Breast epithelium (tissue), 4 donors: ENCODE measurements at regions not wholly inside any gene's neighbourhood (a gene's known extent, or its start where the extent isn't known, plus 50 kb on each side); places are given as distances from the start of the nearest gene placed in this dataset.
"Not testable (repeated sequence)": the region's sequence is repeated elsewhere in the genome, so short reads cannot be mapped to it uniquely, and the experiment has no call there.

Experiments
- DNase-seq, 2 donors: peaks; one replicate each; pipeline ENCODE4 v3.0.0-alpha.2; 2019; ENCODE audit warnings: low spot score in 2 of 2
- H3K27ac ChIP-seq, 2 donors: fragments of 200-600 bp; sonication (generic) in 1 of 2; one replicate each; pipeline ENCODE4 v1.5.1; 2016 to 2019; ENCODE audit warnings: mild to moderate bottlenecking in 1 of 2
- H3K27me3 ChIP-seq, 2 donors: fragments of 200-600 bp; sonication (generic) in 1 of 2; one replicate each; pipeline versions ENCODE4 v1.5.1 to v1.6.0; 2017 to 2019; ENCODE audit warnings: control low read depth in 1 of 2, mild to moderate bottlenecking in 1 of 2
- H3K36me3 ChIP-seq: fragments of 200-600 bp; one replicate; pipeline ENCODE4 v1.5.1; 2019
- H3K4me1 ChIP-seq, 2 donors: fragments of 200-600 bp; sonication (generic); one replicate each; pipeline ENCODE4 v1.5.1; 2016 to 2019; ENCODE audit warnings: control low read depth in 1 of 2
- H3K4me3 ChIP-seq, 3 donors: fragments of 200-600 bp; sonication (generic); 1 replicate in 2 of 3; 2 replicates in 1 of 3; pipeline ENCODE4 v1.5.1; 2016 to 2019; ENCODE audit warnings: mild to moderate bottlenecking in 3 of 3, moderate library complexity in 2 of 3
- H3K9me3 ChIP-seq, 2 donors: fragments of 200-600 bp; sonication (generic) in 1 of 2; one replicate each; pipeline ENCODE4 v1.5.1; 2016 to 2019; ENCODE audit warnings: control low read depth in 1 of 2
- POLR2A ChIP-seq: fragments of 450-650 bp; IDR thresholded peaks from one replicate; pipeline ENCODE4 v1.6.1; 2016; ENCODE audit warnings: antibody characterized with exemption, mild to moderate bottlenecking, moderate library complexity
- POLR2AphosphoS5 ChIP-seq, 3 donors: sonication (generic); formaldehyde crosslinking; IDR thresholded peaks; one replicate each; pipeline ENCODE4 v1.6.1; 2017; ENCODE audit warnings: antibody characterized with exemption in 3 of 3
- intact Hi-C: fragments of 100-400 bp; cut with DNase I; formaldehyde crosslinking; loops from one replicate; pipeline ENCODE4 v1.15.1; 2023; ENCODE audit warnings: low total_unique reads
- TF ChIP-seq, protein P1 (sequence below), 3 donors: fragments of 450-650 bp; IDR thresholded peaks; one replicate each; pipeline ENCODE4 v1.5.1; 2016 to 2017; ENCODE audit warnings: antibody characterized with exemption in 3 of 3, mild to moderate bottlenecking in 3 of 3, moderate library complexity in 3 of 3

DNA sequence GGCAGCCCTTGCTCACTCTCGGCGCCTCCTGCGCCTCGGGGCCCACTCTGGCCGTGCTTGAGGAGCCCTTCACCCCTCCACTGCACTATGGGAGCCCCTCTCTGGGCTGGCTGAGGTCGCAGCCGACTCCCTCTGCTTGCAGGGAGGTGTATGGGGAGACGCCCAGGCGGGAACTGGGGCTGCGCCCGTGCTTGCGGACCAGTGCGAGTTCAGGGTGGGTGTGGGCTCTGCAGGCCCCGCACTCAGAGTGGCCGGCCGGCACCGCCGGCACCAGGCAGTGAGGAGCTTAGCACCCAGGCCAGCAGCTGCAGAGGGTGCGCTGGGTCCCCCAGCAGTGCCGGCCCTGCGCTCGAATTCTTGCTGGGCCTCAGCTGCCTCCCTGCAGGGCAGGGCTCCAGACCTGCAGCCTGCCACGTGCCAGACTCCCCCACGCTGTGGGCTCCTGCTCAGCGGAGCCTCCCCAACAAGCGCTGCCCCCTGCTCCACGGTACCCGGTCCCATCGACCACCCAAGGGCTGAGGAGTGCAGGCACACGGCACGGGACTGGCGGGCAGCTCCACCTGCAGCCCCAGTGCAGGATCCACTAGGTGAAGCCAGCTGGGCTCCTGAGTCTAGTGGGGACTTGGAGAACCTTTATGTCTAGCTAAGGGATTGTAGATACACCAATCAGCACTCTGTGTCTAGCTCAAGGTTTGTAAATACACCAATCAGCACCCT lies 54.0 kb upstream of the WWC2 start:
- H3K9me3 ChIP-seq, H3K36me3 ChIP-seq, H3K4me3 ChIP-seq, intact Hi-C loops, H3K27ac ChIP-seq, DNase-seq, H3K4me1 ChIP-seq, H3K27me3 ChIP-seq: not testable (repeated sequence)

DNA sequence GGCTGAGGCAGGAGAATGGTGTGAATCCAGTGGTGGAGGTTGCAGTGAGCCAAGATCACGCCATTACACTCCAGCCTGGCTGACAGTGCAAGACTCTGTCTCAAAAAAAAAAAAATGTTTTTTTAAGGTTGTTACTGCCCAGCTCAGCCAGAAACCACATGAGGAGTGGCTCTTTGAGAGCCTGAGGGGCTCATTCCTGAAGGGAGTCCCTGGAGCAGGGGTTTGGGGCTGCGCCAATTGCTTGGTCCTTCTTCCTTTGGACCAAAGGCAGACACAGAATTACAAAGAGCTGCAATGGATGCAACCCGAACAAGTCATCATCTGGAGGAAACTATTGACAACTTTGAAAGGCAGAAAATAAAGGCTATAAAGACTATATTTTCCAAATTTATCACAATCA lies 60.6 kb upstream of the WWC2 start:
- Histone ChIP-seq H3K4me3 (no peak overlapping the region), H3K36me3 (no peaks in the 10 kb centered on the region), H3K9me3 (no peaks in the 10 kb centered on the region), H3K27me3 (no peaks in the 10 kb centered on the region), H3K4me1 (no peaks in the 10 kb centered on the region), H3K27ac (no peak overlapping the region)
- no peak for DNase-seq
- intact Hi-C loops: no loop called here
- TF ChIP-seq POLR2AphosphoS5 (IDR thresholded peaks at IDR 0.05): no peak
- no peak for TF ChIP-seq POLR2A
- TF ChIP-seq, protein P1, sequence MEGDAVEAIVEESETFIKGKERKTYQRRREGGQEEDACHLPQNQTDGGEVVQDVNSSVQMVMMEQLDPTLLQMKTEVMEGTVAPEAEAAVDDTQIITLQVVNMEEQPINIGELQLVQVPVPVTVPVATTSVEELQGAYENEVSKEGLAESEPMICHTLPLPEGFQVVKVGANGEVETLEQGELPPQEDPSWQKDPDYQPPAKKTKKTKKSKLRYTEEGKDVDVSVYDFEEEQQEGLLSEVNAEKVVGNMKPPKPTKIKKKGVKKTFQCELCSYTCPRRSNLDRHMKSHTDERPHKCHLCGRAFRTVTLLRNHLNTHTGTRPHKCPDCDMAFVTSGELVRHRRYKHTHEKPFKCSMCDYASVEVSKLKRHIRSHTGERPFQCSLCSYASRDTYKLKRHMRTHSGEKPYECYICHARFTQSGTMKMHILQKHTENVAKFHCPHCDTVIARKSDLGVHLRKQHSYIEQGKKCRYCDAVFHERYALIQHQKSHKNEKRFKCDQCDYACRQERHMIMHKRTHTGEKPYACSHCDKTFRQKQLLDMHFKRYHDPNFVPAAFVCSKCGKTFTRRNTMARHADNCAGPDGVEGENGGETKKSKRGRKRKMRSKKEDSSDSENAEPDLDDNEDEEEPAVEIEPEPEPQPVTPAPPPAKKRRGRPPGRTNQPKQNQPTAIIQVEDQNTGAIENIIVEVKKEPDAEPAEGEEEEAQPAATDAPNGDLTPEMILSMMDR (IDR thresholded peaks at IDR 0.05): no peak

- no peak overlapping the region for H3K27ac ChIP-seq
- no peak overlapping the region for H3K4me3 ChIP-seq
- no peaks in the 10 kb centered on the region for H3K4me1 ChIP-seq
- no peaks in the 10 kb centered on the region for H3K27me3 ChIP-seq
- no peaks in the 10 kb centered on the region for H3K36me3 ChIP-seq
- TF ChIP-seq POLR2AphosphoS5 (IDR thresholded peaks at IDR 0.05): no peak
- TF ChIP-seq POLR2A: no peak
- TF ChIP-seq, protein P1 (IDR thresholded peaks at IDR 0.05): no peak
- intact Hi-C loops: no loop called here
- no peak for DNase-seq
- no peaks in the 10 kb centered on the region for H3K9me3 ChIP-seq
Measured at GRCh38 chr4:183035726-183036415, 63.2 kb upstream of the WWC2 start.

- intact Hi-C loops: no loop called here
- H3K27me3 ChIP-seq: no peaks in the 10 kb centered on the region
- no peak overlapping the region for H3K4me3 ChIP-seq
Measured at GRCh38 chr4:183035256-183035655, 63.8 kb upstream of the WWC2 start.

DNA sequence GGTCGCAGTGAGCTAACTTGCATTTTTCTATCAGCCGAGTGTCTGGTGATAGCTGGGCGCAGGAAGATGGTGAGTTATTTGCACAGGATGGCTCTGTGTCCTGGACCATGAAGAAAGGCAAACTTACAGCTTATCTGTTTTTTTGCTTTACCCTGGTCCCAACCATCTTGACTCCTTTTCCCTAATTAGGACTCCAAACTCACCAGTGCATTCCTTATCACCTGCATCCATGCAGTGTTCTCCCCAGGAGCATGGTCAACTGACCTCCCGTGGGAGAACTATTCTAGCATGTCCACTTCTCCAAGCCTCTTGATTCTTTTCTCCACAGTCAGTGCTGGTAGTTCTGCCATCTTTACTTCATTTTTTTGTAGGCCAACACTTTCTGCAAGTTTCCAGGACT lies 68.2 kb upstream of the WWC2 start:
- H3K27me3 ChIP-seq: no peaks in the 10 kb centered on the region
- H3K36me3 ChIP-seq: no peaks in the 10 kb centered on the region
- TF ChIP-seq POLR2A (no peak), POLR2AphosphoS5 (IDR thresholded peaks at IDR 0.05) (no peak)
- TF ChIP-seq, protein P1 (IDR thresholded peaks at IDR 0.05): no peak
- H3K4me1 ChIP-seq: no peaks in the 10 kb centered on the region
- intact Hi-C loops: no loop called here
- no peaks in the 10 kb centered on the region for H3K9me3 ChIP-seq
- no peak overlapping the region for H3K27ac ChIP-seq
- no peak overlapping the region for H3K4me3 ChIP-seq
- no peak for DNase-seq

More at GRCh38 chr4:183035256-183035655, 63.8 kb upstream of the WWC2 start:
- H3K27ac ChIP-seq: no peak overlapping the region
- no peaks in the 10 kb centered on the region for H3K9me3 ChIP-seq
- no peaks in the 10 kb centered on the region for H3K36me3 ChIP-seq
- DNase-seq: no peak
- no peaks in the 10 kb centered on the region for H3K4me1 ChIP-seq
- TF ChIP-seq POLR2AphosphoS5 (IDR thresholded peaks at IDR 0.05): no peak
- TF ChIP-seq POLR2A: no peak
- TF ChIP-seq, protein P1 (IDR thresholded peaks at IDR 0.05): no peak
